Keratinocyte (primary cell): ENCODE measurements at regions not wholly inside any gene's neighbourhood (a gene's known extent, or its start where the extent isn't known, plus 50 kb on each side); places are given as distances from the start of the nearest gene placed in this dataset.

Source experiments
- DNase-seq: peaks from one replicate; pipeline ENCODE4 v3.0.0-alpha.2; 2011; ENCODE audit warnings: low read depth, missing footprints, low spot score
- FAIRE-seq: peaks from 2 replicates; lab custom pipeline; 2011; peaks lifted over from hg19 to GRCh38; lab: Jason Lieb, UNC
- H2AFZ ChIP-seq: 2 replicates; pipeline ENCODE4 v1.6.0; 2012; ENCODE audit warnings: low read length, control low read depth, inconsistent platforms; ENCODE audit not compliant: control insufficient read depth
- H3K27ac ChIP-seq: 2 replicates; pipeline ENCODE4 v1.5.1; 2011; ENCODE audit warnings: low read length; ENCODE audit not compliant: control insufficient read depth, insufficient read depth
- H3K27me3 ChIP-seq: 3 replicates; pipeline ENCODE4 v1.6.0; 2011; ENCODE audit warnings: low read length; ENCODE audit not compliant: control insufficient read depth, insufficient read depth; ENCODE audit errors: extremely low read depth
- H3K36me3 ChIP-seq, 2 experiments: 2 replicates in 1 of 2; 3 replicates in 1 of 2; pipeline ENCODE4 v1.5.1; 2011; ENCODE audit warnings: low read length in 2 of 2, mild to moderate bottlenecking in 1 of 2; ENCODE audit not compliant: control insufficient read depth in 2 of 2, insufficient read depth in 2 of 2; ENCODE audit errors: extremely low read depth in 1 of 2
- H3K4me1 ChIP-seq: 3 replicates; pipeline ENCODE4 v1.5.1; 2011; ENCODE audit warnings: low read length; ENCODE audit not compliant: control insufficient read depth, insufficient read depth; ENCODE audit errors: extremely low read depth
- H3K4me2 ChIP-seq: 3 replicates; pipeline ENCODE4 v1.6.0; 2011; ENCODE audit warnings: low read depth, low read length; ENCODE audit not compliant: control insufficient read depth, insufficient read depth; ENCODE audit errors: extremely low read depth
- H3K4me3 ChIP-seq, 3 experiments: fragments of 200-600 bp in 1 of 3; sonication (generic) in 1 of 3; 2 replicates in 2 of 3; 3 replicates in 1 of 3; pipeline ENCODE4 v1.5.1; 2011 to 2016; ENCODE audit warnings: low read length in 3 of 3, mild to moderate bottlenecking in 3 of 3, control low read depth in 2 of 3, inconsistent platforms in 1 of 3, low read depth in 1 of 3, mixed read lengths in 1 of 3, mixed run types in 1 of 3, moderate library complexity in 1 of 3; ENCODE audit not compliant: control insufficient read depth in 2 of 3, insufficient read depth in 2 of 3; ENCODE audit errors: extremely low read depth in 1 of 3
- H3K79me2 ChIP-seq: 2 replicates; pipeline ENCODE4 v1.6.0; 2012; ENCODE audit warnings: low read length; ENCODE audit not compliant: control insufficient read depth, insufficient read depth
- H3K9ac ChIP-seq: 3 replicates; pipeline ENCODE4 v1.6.0; 2011; ENCODE audit warnings: low read length; ENCODE audit not compliant: control insufficient read depth, insufficient read depth; ENCODE audit errors: extremely low read depth
- H3K9me1 ChIP-seq: 3 replicates; pipeline ENCODE4 v1.6.0; 2011; ENCODE audit warnings: low read length; ENCODE audit not compliant: control insufficient read depth, insufficient read depth; ENCODE audit errors: extremely low read depth
- H3K9me3 ChIP-seq: 2 replicates; pipeline ENCODE4 v1.5.1; 2012; ENCODE audit warnings: low read depth, low read length; ENCODE audit not compliant: control insufficient read depth
- H4K20me1 ChIP-seq: 3 replicates; pipeline ENCODE4 v1.6.0; 2011; ENCODE audit warnings: low read length; ENCODE audit not compliant: control insufficient read depth, insufficient read depth; ENCODE audit errors: extremely low read depth
- EZH2 ChIP-seq: IDR thresholded peaks from one replicate; pipeline ENCODE4 v1.6.1; 2012; ENCODE audit warnings: inconsistent platforms, mild to moderate bottlenecking, low read length, moderate library complexity
- dilution Hi-C: fragments of 300-500 bp; cut with MboI; formaldehyde crosslinking; loops from one replicate; pipeline ENCODE4 v1.7.0; 2020; ENCODE audit warnings: low sequenced_read_pairs; ENCODE audit not compliant: extremely low pct_ligation_motif_present
- TF ChIP-seq, protein P1 (sequence below), 3 experiments: IDR thresholded peaks in 1 of 3; conservative IDR thresholded peaks in 1 of 3; optimal IDR thresholded peaks in 1 of 3; 2 replicates in 2 of 3; 3 replicates in 1 of 3; pipeline versions ENCODE3 to v1.5.1; 2011; ENCODE audit warnings: low read length in 3 of 3, mild to moderate bottlenecking in 3 of 3, moderate library complexity in 2 of 3, control low read depth in 1 of 3, inconsistent platforms in 1 of 3; ENCODE audit not compliant: insufficient read depth in 2 of 3; ENCODE audit errors: extremely low read depth in 1 of 3

DNA sequence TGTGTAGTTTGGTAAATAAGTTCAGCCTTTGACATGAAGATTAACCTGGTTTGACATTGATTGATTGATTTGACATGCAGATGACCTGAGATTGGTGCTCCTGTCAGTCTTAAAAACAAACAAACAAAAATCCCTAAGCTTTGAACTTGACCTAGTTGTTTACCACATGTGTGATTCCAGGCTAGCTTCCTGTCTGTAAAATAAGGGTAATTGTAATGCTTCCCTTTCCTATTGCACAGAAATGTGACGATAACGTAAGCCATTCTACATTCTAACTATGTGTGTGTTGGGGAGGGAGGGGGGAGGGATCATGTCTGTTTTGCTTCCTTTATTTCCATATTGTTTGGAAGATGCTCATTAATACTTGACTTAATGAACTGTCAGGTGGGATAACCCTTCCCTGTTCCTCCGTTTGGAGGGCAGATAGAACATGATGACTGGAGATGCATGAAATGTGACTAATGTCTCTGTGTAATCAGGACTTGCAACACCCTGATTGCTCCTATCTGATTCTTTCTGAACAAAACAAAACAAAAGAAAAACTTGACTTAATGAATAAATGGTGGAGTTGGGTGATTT lies 106.1 kb upstream of the CLMP start:
- no peaks in the 10 kb centered on the region for H3K9me1 ChIP-seq
- no peak for FAIRE-seq

DNA sequence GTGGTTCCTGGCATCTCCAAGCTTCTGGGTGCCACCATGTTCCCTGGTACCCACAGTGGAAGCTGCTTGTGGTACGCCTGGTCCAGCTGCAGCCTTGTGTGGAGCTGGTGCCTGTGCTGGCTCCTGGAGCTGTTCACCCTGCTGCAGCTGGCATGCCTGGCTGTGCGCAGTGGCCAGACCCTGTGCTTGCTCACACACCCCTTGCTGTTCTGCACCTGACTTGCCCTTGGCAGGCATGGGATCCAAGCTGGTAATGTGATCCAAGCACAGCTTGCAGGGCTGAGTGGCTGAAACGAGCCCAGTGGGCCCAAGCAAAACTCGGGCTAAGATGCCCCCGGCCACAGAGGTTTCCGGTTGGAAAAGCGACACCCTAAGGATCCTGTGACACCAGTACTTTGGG lies 104.7 kb upstream of the CLMP start:
- Histone ChIP-seq H2AFZ (no peak overlapping the region), H3K9ac (no peak overlapping the region)
- dilution Hi-C loops = no loop called here

More for the DNA sequence above, 106.1 kb upstream of the CLMP start:
- Histone ChIP-seq H3K9ac (no peak overlapping the region), H3K4me3 (peak overlapping the region in 1 of 3 experiments; percentile 45), H3K27me3 (peaks cover 37% of the 10 kb centered on the region), H3K79me2 (no peaks in the 10 kb centered on the region), H3K4me1 (peaks cover 16% of the 10 kb centered on the region), H4K20me1 (no peaks in the 10 kb centered on the region), H3K9me3 (no peaks in the 10 kb centered on the region), H3K4me2 (peak overlapping the region; percentile 85), H3K27ac (no peak overlapping the region), H3K36me3 (no peaks in the 10 kb centered on the region), H2AFZ (no peak overlapping the region)
- dilution Hi-C loops = no loop called here
- no peak for TF ChIP-seq EZH2
- TF ChIP-seq, protein P1, sequence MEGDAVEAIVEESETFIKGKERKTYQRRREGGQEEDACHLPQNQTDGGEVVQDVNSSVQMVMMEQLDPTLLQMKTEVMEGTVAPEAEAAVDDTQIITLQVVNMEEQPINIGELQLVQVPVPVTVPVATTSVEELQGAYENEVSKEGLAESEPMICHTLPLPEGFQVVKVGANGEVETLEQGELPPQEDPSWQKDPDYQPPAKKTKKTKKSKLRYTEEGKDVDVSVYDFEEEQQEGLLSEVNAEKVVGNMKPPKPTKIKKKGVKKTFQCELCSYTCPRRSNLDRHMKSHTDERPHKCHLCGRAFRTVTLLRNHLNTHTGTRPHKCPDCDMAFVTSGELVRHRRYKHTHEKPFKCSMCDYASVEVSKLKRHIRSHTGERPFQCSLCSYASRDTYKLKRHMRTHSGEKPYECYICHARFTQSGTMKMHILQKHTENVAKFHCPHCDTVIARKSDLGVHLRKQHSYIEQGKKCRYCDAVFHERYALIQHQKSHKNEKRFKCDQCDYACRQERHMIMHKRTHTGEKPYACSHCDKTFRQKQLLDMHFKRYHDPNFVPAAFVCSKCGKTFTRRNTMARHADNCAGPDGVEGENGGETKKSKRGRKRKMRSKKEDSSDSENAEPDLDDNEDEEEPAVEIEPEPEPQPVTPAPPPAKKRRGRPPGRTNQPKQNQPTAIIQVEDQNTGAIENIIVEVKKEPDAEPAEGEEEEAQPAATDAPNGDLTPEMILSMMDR (optimal IDR thresholded peaks at IDR 0.05 in 1 of 3, IDR thresholded peaks at IDR 0.05 in 1 of 3, conservative IDR thresholded peaks at IDR 0.05 in 1 of 3; ENCODE audit: extremely low read depth in 1 of 3, insufficient read depth in 2 of 3, low read length in 3 of 3) = no peak
- peak; percentile 33 for DNase-seq

More for the DNA sequence above, 104.7 kb upstream of the CLMP start:
- Histone ChIP-seq H3K4me1 (peaks cover 16% of the 10 kb centered on the region), H3K36me3 (no peaks in the 10 kb centered on the region), H3K27me3 (peaks cover 34% of the 10 kb centered on the region), H4K20me1 (no peaks in the 10 kb centered on the region), H3K9me1 (no peaks in the 10 kb centered on the region), H3K4me2 (no peak overlapping the region), H3K79me2 (no peaks in the 10 kb centered on the region), H3K9me3 (no peaks in the 10 kb centered on the region), H3K4me3 (no peak overlapping the region), H3K27ac (no peak overlapping the region)
- DNase-seq = no peak
- FAIRE-seq = no peak
- TF ChIP-seq EZH2 = no peak
- TF ChIP-seq, protein P1 (optimal IDR thresholded peaks at IDR 0.05 in 1 of 3, IDR thresholded peaks at IDR 0.05 in 1 of 3, conservative IDR thresholded peaks at IDR 0.05 in 1 of 3; ENCODE audit: extremely low read depth in 1 of 3, insufficient read depth in 2 of 3, low read length in 3 of 3) = no peak
